HCT116 (cell line): ENCODE measurements at regions not wholly inside any gene's neighbourhood (a gene's known extent, or its start where the extent isn't known, plus 50 kb on each side); places are given as distances from the start of the nearest gene placed in this dataset.

ENCODE experiments used
- ATAC-seq: fragments of 200-7000 bp; cut with Tn5 transposase; 2 replicates; pipeline ENCODE4 v1.9.1; 2020; ENCODE audit warnings: mild to moderate bottlenecking, moderate library complexity
- BruUV-seq: library from RNA; stranded (reverse); fragments of 400-500 nt; replicated peaks from 2 replicates; lab custom pipeline; 2021; lab: Mats Ljungman, UMichigan
- CTCF ChIA-PET: fragments of 300-600 bp; sonication (Branson Sonifier 250); formaldehyde crosslinking; loops from one replicate; lab custom pipeline; 2021; ENCODE audit warnings: antibody characterized with exemption; lab: Charles Lee
- POLR2A ChIA-PET: fragments of 300-600, 350-600 bp; sonication (Branson Sonifier 250); formaldehyde crosslinking; loops from one replicate; lab custom pipeline; 2021; ENCODE audit warnings: antibody characterized with exemption; lab: Charles Lee
- RAD21 ChIA-PET, 2 experiments: fragments of 300-600 bp; sonication (Branson Sonifier 250); formaldehyde crosslinking; loops; one replicate each; lab custom pipeline; 2023; ENCODE audit warnings: low total read pairs in 2 of 2; ENCODE audit not compliant: uncharacterized antibody in 2 of 2, unreplicated experiment in 2 of 2, low non-redundant PET in 1 of 2; lab: Charles Lee
- DNase-seq: peaks from one replicate; pipeline ENCODE4 v3.0.0-alpha.2; 2010; ENCODE audit warnings: low read depth, low spot score
- H2AFZ ChIP-seq: fragments of 200-600 bp; shearing (Covaris generic), sonication (generic); 2 replicates; pipeline ENCODE4 v1.6.1; 2017; ENCODE audit warnings: low read depth, mixed run types, mixed read lengths, antibody characterized with exemption, low read length; ENCODE audit not compliant: poor library complexity, severe bottlenecking
- H3K27ac ChIP-seq: 2 replicates; pipeline ENCODE4 v1.5.1; 2012; ENCODE audit warnings: low read depth, low read length
- H3K27me3 ChIP-seq: fragments of 200-600 bp; sonication (generic); 2 replicates; pipeline ENCODE4 v1.6.1; 2016; ENCODE audit warnings: mixed run types, low read length, mixed read lengths; ENCODE audit not compliant: insufficient read depth
- H3K36me3 ChIP-seq, 2 experiments: fragments of 200-500 bp in 1 of 2; fragments of 200-600 bp in 1 of 2; sonication (Bioruptor generic) in 1 of 2; sonication (generic) in 1 of 2; 2 replicates each; pipeline versions ENCODE4 v1.5.1 to v1.6.1; 2014 to 2016; ENCODE audit warnings: low read length in 2 of 2, inconsistent platforms in 1 of 2, mixed read lengths in 1 of 2, mixed run types in 1 of 2; ENCODE audit not compliant: insufficient read depth in 2 of 2, control insufficient read depth in 1 of 2
- H3K4me1 ChIP-seq, 2 experiments: fragments of 200-600 bp in 1 of 2; sonication (generic) in 1 of 2; 2 replicates each; pipeline versions ENCODE4 v1.5.1 to v1.6.1; 2012 to 2017; ENCODE audit warnings: low read length in 2 of 2, inconsistent platforms in 1 of 2, mild to moderate bottlenecking in 1 of 2, mixed read lengths in 1 of 2, mixed run types in 1 of 2, moderate library complexity in 1 of 2; ENCODE audit not compliant: insufficient read depth in 2 of 2, control insufficient read depth in 1 of 2
- H3K4me2 ChIP-seq: fragments of 200-600 bp; sonication (generic); 2 replicates; pipeline ENCODE4 v1.6.1; 2017; ENCODE audit warnings: mixed run types, low read length, mixed read lengths
- H3K4me3 ChIP-seq, 2 experiments: fragments of 200-600 bp in 1 of 2; sonication (generic) in 1 of 2; replicated peaks in 1 of 2; 2 replicates each; pipeline ENCODE4 v1.5.1; 2011 to 2016; ENCODE audit warnings: low read length in 2 of 2, control low read depth in 1 of 2, low read depth in 1 of 2, mild to moderate bottlenecking in 1 of 2, mixed read lengths in 1 of 2, mixed run types in 1 of 2
- H3K79me2 ChIP-seq: fragments of 200-600 bp; sonication (generic); 2 replicates; pipeline ENCODE4 v1.6.1; 2017; ENCODE audit warnings: mild to moderate bottlenecking, mixed run types, low read length, moderate library complexity, mixed read lengths; ENCODE audit not compliant: insufficient read depth
- H3K9ac ChIP-seq: fragments of 200-600 bp; sonication (generic); 2 replicates; pipeline ENCODE4 v1.6.1; 2016; ENCODE audit warnings: low read length, mixed read lengths
- H3K9me2 ChIP-seq: fragments of 200-600 bp; sonication (generic), shearing (Covaris generic); 2 replicates; pipeline ENCODE4 v1.6.1; 2017; ENCODE audit warnings: mixed run types, mild to moderate bottlenecking, moderate library complexity; ENCODE audit not compliant: insufficient read depth
- H3K9me3 ChIP-seq, 2 experiments: fragments of 200-500 bp in 1 of 2; fragments of 200-600 bp in 1 of 2; sonication (Bioruptor generic) in 1 of 2; sonication (generic) in 1 of 2; 2 replicates each; pipeline ENCODE4 v1.6.1; 2014 to 2017; ENCODE audit warnings: low read length in 2 of 2, mixed read lengths in 2 of 2, inconsistent platforms in 1 of 2, low read depth in 1 of 2, mild to moderate bottlenecking in 1 of 2, mixed run types in 1 of 2, moderate library complexity in 1 of 2; ENCODE audit not compliant: control insufficient read depth in 1 of 2, insufficient read depth in 1 of 2
- H4K20me1 ChIP-seq: fragments of 200-600 bp; sonication (generic), shearing (Covaris generic); 2 replicates; pipeline ENCODE4 v1.6.1; 2017; ENCODE audit warnings: mixed run types, mild to moderate bottlenecking, moderate library complexity; ENCODE audit not compliant: insufficient read depth
- CBX3 ChIP-seq: IDR thresholded peaks from 2 replicates; pipeline ENCODE4 v1.6.1; 2012; ENCODE audit warnings: low read depth
- CEBPB ChIP-seq: IDR thresholded peaks from 2 replicates; pipeline ENCODE4 v1.6.1; 2012; ENCODE audit warnings: low read depth
- EGR1 ChIP-seq: IDR thresholded peaks from 2 replicates; pipeline ENCODE4 v1.6.1; 2012; ENCODE audit warnings: low read depth
- ELF1 ChIP-seq: IDR thresholded peaks from 2 replicates; pipeline ENCODE4 v1.6.1; 2012; ENCODE audit warnings: low read depth, borderline replicate concordance
- EZH2 ChIP-seq: fragments of 200-600 bp; sonication (generic); IDR thresholded peaks from 2 replicates; pipeline ENCODE4 v1.6.1; 2017; ENCODE audit warnings: antibody characterized with exemption, mixed run types
- EZH2phosphoT487 ChIP-seq: fragments of 200-600 bp; IDR thresholded peaks from 2 replicates; pipeline ENCODE4 v1.6.1; 2018; ENCODE audit warnings: antibody characterized with exemption, borderline replicate concordance
- FOSL1 ChIP-seq: IDR thresholded peaks from 2 replicates; pipeline ENCODE4 v1.6.1; 2012; ENCODE audit warnings: low read depth
- JUND ChIP-seq: IDR thresholded peaks from 2 replicates; pipeline ENCODE4 v1.6.1; 2012
- POLR2A ChIP-seq: IDR thresholded peaks from 2 replicates; pipeline ENCODE4 v1.7.0; 2011; ENCODE audit warnings: borderline replicate concordance; ENCODE audit not compliant: insufficient read depth, insufficient read length; ENCODE audit errors: extremely low read depth
- RAD21 ChIP-seq: IDR thresholded peaks from 2 replicates; pipeline ENCODE4 v1.6.1; 2012; ENCODE audit warnings: low read depth, mild to moderate bottlenecking
- SIN3A ChIP-seq: IDR thresholded peaks from 2 replicates; pipeline ENCODE4 v1.6.1; 2012; ENCODE audit warnings: low read depth
- SRF ChIP-seq: IDR thresholded peaks from 2 replicates; pipeline ENCODE4 v1.6.1; 2012; ENCODE audit warnings: low read depth
- TCF7L2 ChIP-seq: IDR thresholded peaks from 2 replicates; pipeline ENCODE4 v1.7.0; 2011; ENCODE audit warnings: borderline replicate concordance, inconsistent platforms; ENCODE audit not compliant: insufficient read depth, insufficient read length; ENCODE audit errors: extremely low read depth
- YY1 ChIP-seq: IDR thresholded peaks from 2 replicates; pipeline ENCODE4 v1.6.1; 2011; ENCODE audit warnings: low read length, low read depth, moderate library complexity, mild to moderate bottlenecking; ENCODE audit not compliant: insufficient replicate concordance; ENCODE audit errors: extremely low read depth
- ZFX ChIP-seq: fragments of 450-650 bp; IDR thresholded peaks from 2 replicates; pipeline ENCODE4 v1.6.1; 2017
- ZNF274 ChIP-seq: fragments of 200-500 bp; sonication (Bioruptor generic); IDR thresholded peaks from 2 replicates; pipeline ENCODE4 v1.6.1; 2014; ENCODE audit warnings: mild to moderate bottlenecking, low read depth, low read length, inconsistent platforms
- intact Hi-C: fragments of 100-400 bp; cut with micrococcal nuclease; formaldehyde crosslinking; loops from 2 replicates; pipeline ENCODE4 v1.10.0; 2022
- TF ChIP-seq, protein P1 (sequence below), 3 experiments: fragments of 200-600 bp in 1 of 3; sonication (generic) in 1 of 3; IDR thresholded peaks in 2 of 3; conservative IDR thresholded peaks in 1 of 3; 2 replicates each; pipeline ENCODE4 v1.5.1; 2012 to 2017; ENCODE audit warnings: low read depth in 2 of 3, low read length in 2 of 3, antibody characterized with exemption in 1 of 3, borderline replicate concordance in 1 of 3, control low read depth in 1 of 3, mild to moderate bottlenecking in 1 of 3, mixed read lengths in 1 of 3, mixed run types in 1 of 3, moderate library complexity in 1 of 3; ENCODE audit not compliant: insufficient read depth in 1 of 3
- TF ChIP-seq, protein P2 (sequence below): IDR thresholded peaks from 2 replicates; pipeline ENCODE4 v1.6.1; 2011; ENCODE audit warnings: mild to moderate bottlenecking, low read length, moderate library complexity; ENCODE audit not compliant: insufficient replicate concordance; ENCODE audit errors: extremely low read depth
- TF ChIP-seq, protein P3 (sequence below): IDR thresholded peaks from 2 replicates; pipeline ENCODE4 v1.6.1; 2012; ENCODE audit warnings: low read depth
- TF ChIP-seq, protein P4 (sequence below): IDR thresholded peaks from 2 replicates; pipeline ENCODE4 v1.6.1; 2012

DNA sequence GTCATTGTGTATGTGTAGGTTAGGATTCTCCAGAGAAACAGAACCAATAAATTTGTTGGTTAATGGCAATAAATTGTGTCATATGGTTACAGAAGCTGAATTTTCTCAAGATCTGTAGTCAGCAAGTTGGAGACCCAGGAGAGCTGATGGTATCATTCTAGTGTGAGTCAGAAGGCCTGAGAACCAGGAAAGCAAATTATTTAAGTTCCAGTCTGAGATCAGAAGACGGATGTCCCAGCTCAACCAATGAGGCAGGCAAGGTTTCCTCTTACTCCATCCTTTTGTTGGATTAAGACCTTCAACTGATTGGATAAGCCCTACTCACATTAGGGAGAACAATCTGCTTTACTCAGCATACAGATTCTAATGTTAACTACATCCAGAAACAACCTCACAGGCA, 656.3 kb downstream of the ANXA1 start:
- H3K27me3 ChIP-seq: no peaks in the 10 kb centered on the region
- CTCF ChIA-PET: no interaction called here
- no peak overlapping the region for H3K4me3 ChIP-seq
- H3K4me1 ChIP-seq: no peaks in the 10 kb centered on the region
- no peak overlapping the region for H3K4me2 ChIP-seq
- no peak overlapping the region for H2AFZ ChIP-seq
- no peaks in the 10 kb centered on the region for H3K9me2 ChIP-seq
- H3K9me3 ChIP-seq: no peaks in the 10 kb centered on the region; a peak in 2 of 4 replicates
- no peak overlapping the region for H3K27ac ChIP-seq
- TF ChIP-seq, protein P1, sequence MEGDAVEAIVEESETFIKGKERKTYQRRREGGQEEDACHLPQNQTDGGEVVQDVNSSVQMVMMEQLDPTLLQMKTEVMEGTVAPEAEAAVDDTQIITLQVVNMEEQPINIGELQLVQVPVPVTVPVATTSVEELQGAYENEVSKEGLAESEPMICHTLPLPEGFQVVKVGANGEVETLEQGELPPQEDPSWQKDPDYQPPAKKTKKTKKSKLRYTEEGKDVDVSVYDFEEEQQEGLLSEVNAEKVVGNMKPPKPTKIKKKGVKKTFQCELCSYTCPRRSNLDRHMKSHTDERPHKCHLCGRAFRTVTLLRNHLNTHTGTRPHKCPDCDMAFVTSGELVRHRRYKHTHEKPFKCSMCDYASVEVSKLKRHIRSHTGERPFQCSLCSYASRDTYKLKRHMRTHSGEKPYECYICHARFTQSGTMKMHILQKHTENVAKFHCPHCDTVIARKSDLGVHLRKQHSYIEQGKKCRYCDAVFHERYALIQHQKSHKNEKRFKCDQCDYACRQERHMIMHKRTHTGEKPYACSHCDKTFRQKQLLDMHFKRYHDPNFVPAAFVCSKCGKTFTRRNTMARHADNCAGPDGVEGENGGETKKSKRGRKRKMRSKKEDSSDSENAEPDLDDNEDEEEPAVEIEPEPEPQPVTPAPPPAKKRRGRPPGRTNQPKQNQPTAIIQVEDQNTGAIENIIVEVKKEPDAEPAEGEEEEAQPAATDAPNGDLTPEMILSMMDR (IDR thresholded peaks at IDR 0.05 in 2 of 3, conservative IDR thresholded peaks at IDR 0.05 in 1 of 3; ENCODE audit: borderline replicate concordance in 1 of 3, insufficient read depth in 1 of 3, low read depth in 2 of 3, low read length in 2 of 3): no peak
- no peak for TF ChIP-seq ZFX
- no peak for TF ChIP-seq YY1
- no peak for TF ChIP-seq POLR2A
- no peak for TF ChIP-seq EZH2phosphoT487
- no peak for TF ChIP-seq TCF7L2
- no peak for TF ChIP-seq SIN3A
- TF ChIP-seq EGR1: no peak
- TF ChIP-seq, protein P2, sequence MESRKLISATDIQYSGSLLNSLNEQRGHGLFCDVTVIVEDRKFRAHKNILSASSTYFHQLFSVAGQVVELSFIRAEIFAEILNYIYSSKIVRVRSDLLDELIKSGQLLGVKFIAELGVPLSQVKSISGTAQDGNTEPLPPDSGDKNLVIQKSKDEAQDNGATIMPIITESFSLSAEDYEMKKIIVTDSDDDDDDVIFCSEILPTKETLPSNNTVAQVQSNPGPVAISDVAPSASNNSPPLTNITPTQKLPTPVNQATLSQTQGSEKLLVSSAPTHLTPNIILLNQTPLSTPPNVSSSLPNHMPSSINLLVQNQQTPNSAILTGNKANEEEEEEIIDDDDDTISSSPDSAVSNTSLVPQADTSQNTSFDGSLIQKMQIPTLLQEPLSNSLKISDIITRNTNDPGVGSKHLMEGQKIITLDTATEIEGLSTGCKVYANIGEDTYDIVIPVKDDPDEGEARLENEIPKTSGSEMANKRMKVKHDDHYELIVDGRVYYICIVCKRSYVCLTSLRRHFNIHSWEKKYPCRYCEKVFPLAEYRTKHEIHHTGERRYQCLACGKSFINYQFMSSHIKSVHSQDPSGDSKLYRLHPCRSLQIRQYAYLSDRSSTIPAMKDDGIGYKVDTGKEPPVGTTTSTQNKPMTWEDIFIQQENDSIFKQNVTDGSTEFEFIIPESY: no peak
- no peak for TF ChIP-seq ELF1
- no peak for TF ChIP-seq SRF
- TF ChIP-seq, protein P3, sequence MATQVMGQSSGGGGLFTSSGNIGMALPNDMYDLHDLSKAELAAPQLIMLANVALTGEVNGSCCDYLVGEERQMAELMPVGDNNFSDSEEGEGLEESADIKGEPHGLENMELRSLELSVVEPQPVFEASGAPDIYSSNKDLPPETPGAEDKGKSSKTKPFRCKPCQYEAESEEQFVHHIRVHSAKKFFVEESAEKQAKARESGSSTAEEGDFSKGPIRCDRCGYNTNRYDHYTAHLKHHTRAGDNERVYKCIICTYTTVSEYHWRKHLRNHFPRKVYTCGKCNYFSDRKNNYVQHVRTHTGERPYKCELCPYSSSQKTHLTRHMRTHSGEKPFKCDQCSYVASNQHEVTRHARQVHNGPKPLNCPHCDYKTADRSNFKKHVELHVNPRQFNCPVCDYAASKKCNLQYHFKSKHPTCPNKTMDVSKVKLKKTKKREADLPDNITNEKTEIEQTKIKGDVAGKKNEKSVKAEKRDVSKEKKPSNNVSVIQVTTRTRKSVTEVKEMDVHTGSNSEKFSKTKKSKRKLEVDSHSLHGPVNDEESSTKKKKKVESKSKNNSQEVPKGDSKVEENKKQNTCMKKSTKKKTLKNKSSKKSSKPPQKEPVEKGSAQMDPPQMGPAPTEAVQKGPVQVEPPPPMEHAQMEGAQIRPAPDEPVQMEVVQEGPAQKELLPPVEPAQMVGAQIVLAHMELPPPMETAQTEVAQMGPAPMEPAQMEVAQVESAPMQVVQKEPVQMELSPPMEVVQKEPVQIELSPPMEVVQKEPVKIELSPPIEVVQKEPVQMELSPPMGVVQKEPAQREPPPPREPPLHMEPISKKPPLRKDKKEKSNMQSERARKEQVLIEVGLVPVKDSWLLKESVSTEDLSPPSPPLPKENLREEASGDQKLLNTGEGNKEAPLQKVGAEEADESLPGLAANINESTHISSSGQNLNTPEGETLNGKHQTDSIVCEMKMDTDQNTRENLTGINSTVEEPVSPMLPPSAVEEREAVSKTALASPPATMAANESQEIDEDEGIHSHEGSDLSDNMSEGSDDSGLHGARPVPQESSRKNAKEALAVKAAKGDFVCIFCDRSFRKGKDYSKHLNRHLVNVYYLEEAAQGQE: no peak
- no peak for TF ChIP-seq RAD21
- TF ChIP-seq ZNF274: no peak
- TF ChIP-seq CBX3: no peak
- TF ChIP-seq CEBPB: no peak
- TF ChIP-seq FOSL1: no peak
- TF ChIP-seq, protein P4, sequence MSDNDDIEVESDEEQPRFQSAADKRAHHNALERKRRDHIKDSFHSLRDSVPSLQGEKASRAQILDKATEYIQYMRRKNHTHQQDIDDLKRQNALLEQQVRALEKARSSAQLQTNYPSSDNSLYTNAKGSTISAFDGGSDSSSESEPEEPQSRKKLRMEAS: no peak
- no peak for TF ChIP-seq EZH2
- no peak for TF ChIP-seq JUND
- no peak overlapping the region for H3K9ac ChIP-seq
- no peaks in the 10 kb centered on the region for H3K79me2 ChIP-seq
- no peak for ATAC-seq
- DNase-seq: no peak
- no peaks in the 10 kb centered on the region for H3K36me3 ChIP-seq
- RAD21 ChIA-PET: no interaction called here
- no TSS peak for BruUV-seq
- intact Hi-C loops: no loop called here
- no peaks in the 10 kb centered on the region for H4K20me1 ChIP-seq
- POLR2A ChIA-PET: no interaction called here
